K562 (cell line): ENCODE measurements at regions not wholly inside any gene's neighbourhood (a gene's known extent, or its start where the extent isn't known, plus 50 kb on each side); places are given as distances from the start of the nearest gene placed in this dataset.

ENCODE experiments used
- ATAC-seq: fragments of 200-7000 bp; cut with Tn5 transposase; 3 replicates; pipeline ENCODE4 v1.9.1; 2020; ENCODE audit warnings: moderate library complexity
- BruUV-seq: library from RNA; stranded (reverse); fragments of 400-500 nt; replicated peaks from 2 replicates; lab custom pipeline; 2021; lab: Mats Ljungman, UMichigan
- CTCF ChIA-PET: fragments of 300-600 bp; formaldehyde crosslinking; extraction: SDS; loops from one replicate; lab custom pipeline; 2021; ENCODE audit warnings: low intra/inter-chr PET ratio; lab: Yijun Ruan, JAX
- POLR2A ChIA-PET: fragments of 300-600, 350-650 bp; sonication (Branson Sonifier 250); formaldehyde crosslinking; extraction: SDS; loops from one replicate; lab custom pipeline; 2021; ENCODE audit warnings: antibody characterized with exemption, inconsistent platforms; lab: Yijun Ruan, JAX
- DNase-seq, 4 experiments: peaks; one replicate each; pipeline versions ENCODE4 v3.0.0 to v3.0.0-alpha.2; 2011 to 2018; ENCODE audit warnings: low spot score in 3 of 4, mixed read lengths in 3 of 4; ENCODE audit errors: extremely low read depth in 1 of 4
- FAIRE-seq: peaks from 2 replicates; lab custom pipeline; 2011; peaks lifted over from hg19 to GRCh38; lab: Jason Lieb, UNC
- H2AFZ ChIP-seq: 2 replicates; pipeline ENCODE4 v1.6.0; 2011; ENCODE audit warnings: low read depth, low read length, control low read depth, inconsistent platforms
- H3K27ac ChIP-seq: fragments of 200-600 bp; 3 replicates; pipeline ENCODE4 v1.8.0; 2011; ENCODE audit warnings: low read depth, mild to moderate bottlenecking, control low read depth, inconsistent platforms, low read length, moderate library complexity, mixed read lengths; ENCODE audit errors: extremely low read depth
- H3K27me3 ChIP-seq, 2 experiments: fragments of 300-600 bp in 1 of 2; 2 replicates in 1 of 2; 3 replicates in 1 of 2; pipeline versions ENCODE4 v1.6.0 to v1.8.0; 2011; ENCODE audit warnings: inconsistent platforms in 2 of 2, low read length in 2 of 2, mild to moderate bottlenecking in 1 of 2, mixed read lengths in 1 of 2, moderate library complexity in 1 of 2; ENCODE audit not compliant: control insufficient read depth in 2 of 2, insufficient read depth in 2 of 2
- H3K36me3 ChIP-seq: fragments of 300-600 bp; 3 replicates; pipeline ENCODE4 v1.8.0; 2011; ENCODE audit warnings: mild to moderate bottlenecking, low read length, inconsistent platforms; ENCODE audit not compliant: control insufficient read depth, insufficient read depth
- H3K4me1 ChIP-seq, 2 experiments: fragments of 200-600 bp in 1 of 2; replicated peaks in 1 of 2; 2 replicates in 1 of 2; 3 replicates in 1 of 2; pipeline versions ENCODE4 v1.5.1 to v1.8.0; 2011; ENCODE audit warnings: inconsistent platforms in 2 of 2, low read length in 2 of 2, mild to moderate bottlenecking in 1 of 2, mixed read lengths in 1 of 2, moderate library complexity in 1 of 2; ENCODE audit not compliant: control insufficient read depth in 2 of 2, insufficient read depth in 2 of 2
- H3K4me2 ChIP-seq: 2 replicates; pipeline ENCODE4 v1.6.1; 2011; ENCODE audit warnings: low read length, control low read depth, inconsistent platforms, mixed read lengths; ENCODE audit not compliant: insufficient read depth
- H3K4me3 ChIP-seq: fragments of 200-600 bp; sonication (generic), shearing (Covaris generic); 2 replicates; pipeline ENCODE4 v1.5.1; 2016; ENCODE audit warnings: control low read depth, inconsistent platforms
- H3K79me2 ChIP-seq: fragments of 200-600 bp; 3 replicates; pipeline ENCODE4 v1.8.0; 2011; ENCODE audit warnings: low read length, inconsistent platforms; ENCODE audit not compliant: control insufficient read depth, insufficient read depth
- H3K9ac ChIP-seq, 2 experiments: 2 replicates each; pipeline versions ENCODE4 v1.6.0 to v1.6.1; 2011; ENCODE audit warnings: low read depth in 2 of 2, low read length in 2 of 2, control low read depth in 1 of 2, inconsistent platforms in 1 of 2, mild to moderate bottlenecking in 1 of 2, mixed read lengths in 1 of 2; ENCODE audit not compliant: insufficient read depth in 1 of 2
- H3K9me1 ChIP-seq: one replicate; pipeline ENCODE4 v1.6.0; 2011; ENCODE audit warnings: inconsistent platforms, mild to moderate bottlenecking, low read length, moderate library complexity; ENCODE audit not compliant: control insufficient read depth, insufficient read depth
- H3K9me3 ChIP-seq: replicated peaks from 2 replicates; pipeline ENCODE4 v1.5.1; 2011; ENCODE audit warnings: low read depth, low read length, inconsistent platforms; ENCODE audit not compliant: control insufficient read depth, insufficient read depth
- H4K20me1 ChIP-seq: replicated peaks from 2 replicates; pipeline ENCODE4 v1.6.1; 2011; ENCODE audit warnings: low read length, inconsistent platforms, mixed read lengths; ENCODE audit not compliant: control insufficient read depth, insufficient read depth
- ASH1L ChIP-seq: fragments of 450-650 bp; IDR thresholded peaks from 2 replicates; pipeline ENCODE4 v1.6.1; 2018; ENCODE audit warnings: borderline replicate concordance, mild to moderate bottlenecking, low read depth; ENCODE audit not compliant: partially characterized antibody
- CBX3 ChIP-seq, 2 experiments: IDR thresholded peaks; 1 replicate in 1 of 2; 2 replicates in 1 of 2; pipeline ENCODE4 v1.6.1; 2012; ENCODE audit warnings: inconsistent platforms in 2 of 2, low read length in 2 of 2, borderline replicate concordance in 1 of 2, control low read depth in 1 of 2
- CEBPB ChIP-seq: fragments of 450-650 bp; IDR thresholded peaks from 2 replicates; pipeline ENCODE4 v1.6.1; 2016; ENCODE audit warnings: missing genetic modification characterization, missing compliant biosample characterization
- CHD2 ChIP-seq: IDR thresholded peaks from 2 replicates; pipeline ENCODE4 v1.6.1; 2011; ENCODE audit warnings: low read depth, low read length
- DIDO1 ChIP-seq: fragments of 450-650 bp; IDR thresholded peaks from 2 replicates; pipeline ENCODE4 v1.6.1; 2016; ENCODE audit warnings: low read depth, missing biosample characterization, missing genetic modification characterization
- HMG20A ChIP-seq: fragments of 450-650 bp; formaldehyde crosslinking; conservative IDR thresholded peaks from 2 replicates; pipeline ENCODE4 v1.4.0; 2020; ENCODE audit warnings: mild to moderate bottlenecking, mixed read lengths
- HNRNPK ChIP-seq: fragments of 200-400 bp; formaldehyde crosslinking; IDR thresholded peaks from one replicate; pipeline ENCODE4 v1.6.1; 2018; ENCODE audit warnings: mild to moderate bottlenecking, low read depth, low read length; ENCODE audit not compliant: poor library complexity, severe bottlenecking
- KAT2B ChIP-seq: IDR thresholded peaks from one replicate; pipeline ENCODE4 v1.6.1; 2012; ENCODE audit warnings: low read depth, mild to moderate bottlenecking, control low read depth, inconsistent platforms, low read length, moderate library complexity
- NR2F6 ChIP-seq: fragments of 450-650 bp; formaldehyde crosslinking; IDR thresholded peaks from 2 replicates; pipeline ENCODE4 v1.4.0; 2020; ENCODE audit warnings: mild to moderate bottlenecking
- PHB2 ChIP-seq: fragments of 450-650 bp; IDR thresholded peaks from 2 replicates; pipeline ENCODE4 v1.6.1; 2017; ENCODE audit warnings: low read depth
- PHF8 ChIP-seq: fragments of 200-600 bp; sonication (generic); IDR thresholded peaks from 2 replicates; pipeline ENCODE4 v1.6.1; 2012; ENCODE audit warnings: mixed run types, mild to moderate bottlenecking, inconsistent platforms, low read length, moderate library complexity, borderline replicate concordance
- PTBP1 ChIP-seq: fragments of 200-400 bp; formaldehyde crosslinking; IDR thresholded peaks from 2 replicates; pipeline ENCODE4 v1.6.1; 2017; ENCODE audit warnings: low read depth, low read length
- TRIM28 ChIP-seq: fragments of 450-650 bp; IDR thresholded peaks from 2 replicates; pipeline ENCODE4 v1.6.1; 2017
- XRCC4 ChIP-seq: IDR thresholded peaks from one replicate; pipeline ENCODE4 v1.6.1; 2011; ENCODE audit not compliant: insufficient read depth, insufficient read length; ENCODE audit errors: extremely low read depth
- YBX1 ChIP-seq: fragments of 450-650 bp; IDR thresholded peaks from 2 replicates; pipeline ENCODE4 v1.7.1; 2016; ENCODE audit warnings: mild to moderate bottlenecking
- ZNF347 ChIP-seq: fragments of 450-650 bp; formaldehyde crosslinking; IDR thresholded peaks from 2 replicates; pipeline ENCODE4 v1.4.0; 2020; ENCODE audit warnings: low read depth, mild to moderate bottlenecking, moderate library complexity
- ZNF695 ChIP-seq: fragments of 450-650 bp; formaldehyde crosslinking; IDR thresholded peaks from 2 replicates; pipeline ENCODE4 v1.4.0; 2020; ENCODE audit warnings: mild to moderate bottlenecking, moderate library complexity
- WGBS: fragments of 100-300 bp; shearing (Covaris generic); methylation state at CpG from one replicate; pipeline ENCODE4 v1.1.6; 2016; ENCODE audit warnings: low coverage, mixed read lengths; ENCODE audit not compliant: insufficient coverage; ENCODE audit errors: missing lambda C conversion rate; 5-methylcytosine and 5-hydroxymethylcytosine counted together
- in situ Hi-C: fragments of 300-500 bp; cut with MboI; formaldehyde crosslinking; loops from 4 replicates; pipeline ENCODE4 v1.15.0; 2018; ENCODE audit warnings: inconsistent platforms, mixed read lengths
- intact Hi-C: fragments of 100-400 bp; cut with micrococcal nuclease; formaldehyde crosslinking; loops from 2 replicates; pipeline ENCODE4 v1.14.2; 2022
- TF ChIP-seq, protein P1 (sequence below): sonication (generic); formaldehyde crosslinking; IDR thresholded peaks from 2 replicates; pipeline ENCODE4 v1.9.0; 2022; ENCODE audit warnings: mild to moderate bottlenecking, missing genetic modification reagents

DNA sequence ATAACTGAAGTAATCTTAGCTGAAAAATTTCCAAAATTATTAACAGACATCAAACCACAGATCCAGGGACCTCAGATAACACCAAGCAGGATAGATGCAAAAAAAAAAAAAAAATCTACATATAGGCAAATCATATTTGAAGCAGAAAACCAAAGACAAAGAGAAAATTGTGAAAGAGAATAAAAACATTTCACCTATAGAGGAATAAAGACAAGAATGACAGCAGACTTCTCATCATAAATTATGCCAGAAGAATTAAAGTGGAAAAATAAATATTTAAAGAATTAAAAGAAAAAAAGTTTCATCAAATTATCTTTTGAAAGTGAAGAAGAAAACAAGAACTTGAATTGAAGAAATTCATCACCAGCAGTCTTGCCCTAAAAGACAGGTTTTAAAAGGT lies 467.5 kb downstream of the GPAM start:
- H3K4me2 ChIP-seq = no peak overlapping the region
- no peak for FAIRE-seq
- in situ Hi-C loops = no loop called here
- H3K9me3 ChIP-seq = no peaks in the 10 kb centered on the region
- ChIA-PET POLR2A (no interaction called here), CTCF (no interaction called here)
- no peaks in the 10 kb centered on the region for H3K79me2 ChIP-seq
- TF ChIP-seq CBX3 (IDR thresholded peaks at IDR 0.05; ENCODE audit: borderline replicate concordance in 1 of 2, low read length in 2 of 2) = peak in 1 of 2 experiments; percentile 21; a peak in 1 of 3 replicates
- peak; percentile 53; the same call in 1 of the 2 replicates for TF ChIP-seq TRIM28
- TF ChIP-seq XRCC4 = no peak
- TF ChIP-seq HNRNPK = no peak
- TF ChIP-seq, all 486 proteins: peak for 2
- no peaks in the 10 kb centered on the region for H3K36me3 ChIP-seq
- DNase-seq (no peak), ATAC-seq (no peak)
- no peaks in the 10 kb centered on the region for H3K27me3 ChIP-seq
- H3K9me1 ChIP-seq = no peaks in the 10 kb centered on the region
- H2AFZ ChIP-seq = no peak overlapping the region
- intact Hi-C loops = no loop called here
- H3K27ac ChIP-seq = no peak overlapping the region
- no peak overlapping the region for H3K9ac ChIP-seq
- no peak overlapping the region for H3K4me3 ChIP-seq
- no peaks in the 10 kb centered on the region for H4K20me1 ChIP-seq
- no peaks in the 10 kb centered on the region for H3K4me1 ChIP-seq
- BruUV-seq = no TSS peak

DNA sequence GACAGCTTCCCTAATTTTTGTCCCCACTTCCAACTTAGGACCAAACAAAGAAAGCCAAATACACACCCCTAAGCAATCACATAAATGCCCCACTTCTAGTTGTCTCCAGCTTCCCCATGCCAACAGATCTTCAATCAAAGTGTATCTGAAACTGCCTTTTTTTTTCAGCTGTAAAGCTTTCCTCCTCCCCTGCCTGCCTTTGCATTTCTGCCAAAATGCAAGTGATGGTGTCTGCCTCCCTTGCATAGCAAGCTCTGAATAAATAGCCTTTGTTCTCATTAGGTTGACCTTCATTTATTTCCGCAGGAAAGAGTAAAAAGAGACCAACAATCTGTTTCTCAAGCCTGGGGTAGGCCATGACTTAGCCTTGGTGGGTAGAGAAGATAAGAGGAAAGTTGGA lies 459.4 kb downstream of the GPAM start:
- no peaks in the 10 kb centered on the region for H3K9me3 ChIP-seq
- DNase-seq (no peak), ATAC-seq (no peak), FAIRE-seq (no peak)
- no peaks in the 10 kb centered on the region for H3K4me1 ChIP-seq
- H3K4me2 ChIP-seq = no peak overlapping the region
- POLR2A ChIA-PET = no interaction called here
- H3K9me1 ChIP-seq = no peaks in the 10 kb centered on the region
- CTCF ChIA-PET = no interaction called here
- no peak overlapping the region for H2AFZ ChIP-seq
- WGBS = 0% methylated on average over 1 of the region's 1 CpG
- BruUV-seq = no TSS peak
- no peaks in the 10 kb centered on the region for H4K20me1 ChIP-seq
- no peaks in the 10 kb centered on the region for H3K36me3 ChIP-seq
- intact Hi-C loops = no loop called here
- no peaks in the 10 kb centered on the region for H3K79me2 ChIP-seq
- H3K27ac ChIP-seq = no peak overlapping the region
- H3K4me3 ChIP-seq = no peak overlapping the region
- H3K27me3 ChIP-seq = no peaks in the 10 kb centered on the region
- in situ Hi-C loops = no loop called here
- H3K9ac ChIP-seq = no peak overlapping the region
- no peak for TF ChIP-seq ZNF347 (CRISPR knock-in tag)
- no peak for TF ChIP-seq ASH1L
- no peak for TF ChIP-seq ZNF695 (CRISPR knock-in tag)
- no peak for TF ChIP-seq CEBPB (tag)
- no peak for TF ChIP-seq CHD2
- no peak for TF ChIP-seq DIDO1 (tag)
- TF ChIP-seq PHB2 = no peak
- no peak for TF ChIP-seq PHF8
- TF ChIP-seq KAT2B = no peak
- TF ChIP-seq, protein P1, sequence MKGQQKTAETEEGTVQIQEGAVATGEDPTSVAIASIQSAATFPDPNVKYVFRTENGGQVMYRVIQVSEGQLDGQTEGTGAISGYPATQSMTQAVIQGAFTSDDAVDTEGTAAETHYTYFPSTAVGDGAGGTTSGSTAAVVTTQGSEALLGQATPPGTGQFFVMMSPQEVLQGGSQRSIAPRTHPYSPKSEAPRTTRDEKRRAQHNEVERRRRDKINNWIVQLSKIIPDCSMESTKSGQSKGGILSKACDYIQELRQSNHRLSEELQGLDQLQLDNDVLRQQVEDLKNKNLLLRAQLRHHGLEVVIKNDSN (CRISPR knock-in tag) = no peak
- no peak for TF ChIP-seq YBX1
- no peak for TF ChIP-seq HMG20A
- no peak for TF ChIP-seq NR2F6 (CRISPR knock-in tag)
- TF ChIP-seq PTBP1 = no peak
